ENCODE measurements at regions not wholly inside any gene's neighbourhood (a gene's known extent, or its start where the extent isn't known, plus 50 kb on each side); places are given as distances from the start of the nearest gene placed in this dataset.

- TF ChIP-seq CTCF (IDR thresholded peaks at IDR 0.05; ENCODE audit: unreplicated experiment): no peak
These were observed 1036.9 kb upstream of the EPHA7 start for GRCh38 chr6:94456266-94456665.

GRCh38 chr6:94454231-94454630, 1034.9 kb upstream of the EPHA7 start:
- Mint-ChIP-seq H3K9me3 (ENCODE audit: low read depth) (no peaks in the 10 kb centered on the region), H3K36me3 (ENCODE audit: insufficient read depth) (no peaks in the 10 kb centered on the region), H3K27me3 (no peaks in the 10 kb centered on the region), H3K4me3 (ENCODE audit: low read depth) (no peak overlapping the region), H3K4me1 (ENCODE audit: low read depth) (peaks cover 4% of the 10 kb centered on the region), H3K27ac (no peak overlapping the region)
- no peak for DNase-seq (ENCODE audit: low spot score, unreplicated experiment)
- no peak for TF ChIP-seq CTCF (IDR thresholded peaks at IDR 0.05; ENCODE audit: unreplicated experiment)

More at GRCh38 chr6:94456266-94456665, 1036.9 kb upstream of the EPHA7 start:
- Mint-ChIP-seq H3K27ac (no peak overlapping the region), H3K27me3 (no peaks in the 10 kb centered on the region), H3K4me3 (ENCODE audit: low read depth) (no peak overlapping the region), H3K9me3 (ENCODE audit: low read depth) (no peaks in the 10 kb centered on the region), H3K36me3 (ENCODE audit: insufficient read depth) (no peaks in the 10 kb centered on the region), H3K4me1 (ENCODE audit: low read depth) (peaks cover 4% of the 10 kb centered on the region)
- DNase-seq (ENCODE audit: low spot score, unreplicated experiment): no peak

GRCh38 chr6:94446120-94446519, 1026.8 kb upstream of the EPHA7 start:
- Mint-ChIP-seq H3K4me1 (ENCODE audit: low read depth) (no peaks in the 10 kb centered on the region), H3K27me3 (no peaks in the 10 kb centered on the region), H3K4me3 (ENCODE audit: low read depth) (no peak overlapping the region), H3K27ac (no peak overlapping the region), H3K36me3 (ENCODE audit: insufficient read depth) (no peaks in the 10 kb centered on the region), H3K9me3 (ENCODE audit: low read depth) (no peaks in the 10 kb centered on the region)
- DNase-seq (ENCODE audit: low spot score, unreplicated experiment): no peak
- no peak for TF ChIP-seq CTCF (IDR thresholded peaks at IDR 0.05; ENCODE audit: unreplicated experiment)

- Mint-ChIP-seq H3K36me3 (ENCODE audit: insufficient read depth) (no peaks in the 10 kb centered on the region), H3K4me3 (ENCODE audit: low read depth) (no peak overlapping the region), H3K9me3 (ENCODE audit: low read depth) (no peaks in the 10 kb centered on the region), H3K27ac (no peak overlapping the region), H3K4me1 (ENCODE audit: low read depth) (no peaks in the 10 kb centered on the region), H3K27me3 (no peaks in the 10 kb centered on the region)
- TF ChIP-seq CTCF (IDR thresholded peaks at IDR 0.05; ENCODE audit: unreplicated experiment): no peak
- DNase-seq (ENCODE audit: low spot score, unreplicated experiment): no peak
These were observed 1024.3 kb upstream of the EPHA7 start for GRCh38 chr6:94443701-94444100.

- Mint-ChIP-seq H3K27ac (no peak overlapping the region), H3K4me1 (ENCODE audit: low read depth) (no peaks in the 10 kb centered on the region), H3K9me3 (ENCODE audit: low read depth) (peaks cover 8% of the 10 kb centered on the region), H3K4me3 (ENCODE audit: low read depth) (no peak overlapping the region), H3K36me3 (ENCODE audit: insufficient read depth) (no peaks in the 10 kb centered on the region), H3K27me3 (no peaks in the 10 kb centered on the region)
- no peak for TF ChIP-seq CTCF (IDR thresholded peaks at IDR 0.05; ENCODE audit: unreplicated experiment)
- no peak for DNase-seq (ENCODE audit: low spot score, unreplicated experiment)
These were observed 1005.3 kb upstream of the EPHA7 start for GRCh38 chr6:94424692-94425091.

Data from progenitor cell of endocrine pancreas (in vitro differentiated cells).